Endothelial cell of umbilical vein (primary cell): ENCODE measurements at regions not wholly inside any gene's neighbourhood (a gene's known extent, or its start where the extent isn't known, plus 50 kb on each side); places are given as distances from the start of the nearest gene placed in this dataset.

Source experiments
- BruUV-seq: library from RNA; stranded (reverse); fragments of 400-500 nt; replicated peaks from 2 replicates; lab custom pipeline; 2021; lab: Mats Ljungman, UMichigan
- CTCF ChIA-PET: fragments of 300-600, 350-600 bp; sonication (Branson Sonifier 250); formaldehyde crosslinking; loops from one replicate; lab custom pipeline; 2021; ENCODE audit warnings: antibody characterized with exemption, inconsistent platforms; lab: Charles Lee
- POLR2A ChIA-PET: fragments of 300-600, 350-600 bp; sonication (Branson Sonifier 250); formaldehyde crosslinking; loops from one replicate; lab custom pipeline; 2021; ENCODE audit warnings: antibody characterized with exemption, inconsistent platforms; lab: Charles Lee
- DNase-seq: peaks from one replicate; pipeline ENCODE4 v3.0.0-alpha.2; 2011; ENCODE audit warnings: low read depth, low spot score
- FAIRE-seq: peaks from 2 replicates; lab custom pipeline; 2011; peaks lifted over from hg19 to GRCh38; lab: Jason Lieb, UNC
- H2AFZ ChIP-seq: 2 replicates; pipeline ENCODE4 v1.6.0; 2012; ENCODE audit warnings: low read depth, low read length, control low read depth, inconsistent platforms
- H3K27ac ChIP-seq: 2 replicates; pipeline ENCODE4 v1.5.1; 2011; ENCODE audit warnings: low read depth, mild to moderate bottlenecking, control low read depth, low read length, moderate library complexity; ENCODE audit not compliant: insufficient read depth
- H3K27me3 ChIP-seq, 2 experiments: 2 replicates each; pipeline versions ENCODE4 v1.6.0 to v1.6.1; 2011; ENCODE audit warnings: low read length in 2 of 2, mixed read lengths in 1 of 2; ENCODE audit not compliant: control insufficient read depth in 2 of 2, insufficient read depth in 2 of 2
- H3K36me3 ChIP-seq, 2 experiments: 2 replicates in 1 of 2; 3 replicates in 1 of 2; pipeline ENCODE4 v1.5.1; 2011; ENCODE audit warnings: low read length in 2 of 2, mild to moderate bottlenecking in 1 of 2, moderate library complexity in 1 of 2; ENCODE audit not compliant: control insufficient read depth in 2 of 2, insufficient read depth in 2 of 2; ENCODE audit errors: extremely low read depth in 1 of 2
- H3K4me1 ChIP-seq: 3 replicates; pipeline ENCODE4 v1.5.1; 2011; ENCODE audit warnings: mild to moderate bottlenecking, low read length; ENCODE audit not compliant: control insufficient read depth, insufficient read depth; ENCODE audit errors: extremely low read depth
- H3K4me2 ChIP-seq: 2 replicates; pipeline ENCODE4 v1.6.1; 2011; ENCODE audit warnings: low read length, control low read depth, mixed read lengths; ENCODE audit not compliant: insufficient read depth
- H3K4me3 ChIP-seq, 3 experiments: fragments of 200-600 bp in 1 of 3; sonication (generic), shearing (Covaris generic) in 1 of 3; replicated peaks in 1 of 3; 2 replicates each; pipeline ENCODE4 v1.5.1; 2011 to 2016; ENCODE audit warnings: control low read depth in 3 of 3, low read length in 3 of 3, mild to moderate bottlenecking in 2 of 3, inconsistent platforms in 1 of 3, low read depth in 1 of 3, moderate library complexity in 1 of 3; ENCODE audit not compliant: insufficient read depth in 1 of 3
- H3K79me2 ChIP-seq: 2 replicates; pipeline ENCODE4 v1.6.0; 2012; ENCODE audit warnings: low read length, inconsistent platforms; ENCODE audit not compliant: control insufficient read depth, insufficient read depth
- H3K9ac ChIP-seq: replicated peaks from 2 replicates; pipeline ENCODE3; 2011; ENCODE audit warnings: low read length, control low read depth; ENCODE audit not compliant: insufficient read depth; ENCODE audit errors: extremely low read depth
- H3K9me1 ChIP-seq: replicated peaks from 3 replicates; pipeline ENCODE4 v1.6.0; 2011; ENCODE audit warnings: mild to moderate bottlenecking, low read length; ENCODE audit not compliant: control insufficient read depth, insufficient read depth; ENCODE audit errors: extremely low read depth
- H3K9me3 ChIP-seq: replicated peaks from 2 replicates; pipeline ENCODE4 v1.5.1; 2012; ENCODE audit warnings: low read length, inconsistent platforms; ENCODE audit not compliant: control insufficient read depth, insufficient read depth
- H4K20me1 ChIP-seq: replicated peaks from 2 replicates; pipeline ENCODE3; 2011; ENCODE audit warnings: mild to moderate bottlenecking, low read length; ENCODE audit not compliant: control insufficient read depth, insufficient read depth; ENCODE audit errors: extremely low read depth
- EZH2 ChIP-seq: IDR thresholded peaks from 2 replicates; pipeline ENCODE4 v1.6.1; 2012; ENCODE audit warnings: borderline replicate concordance, low read depth, mild to moderate bottlenecking, moderate library complexity, low read length, inconsistent platforms; ENCODE audit not compliant: severe bottlenecking
- FOS ChIP-seq: IDR thresholded peaks from 2 replicates; pipeline ENCODE4 v1.6.1; 2011; ENCODE audit warnings: mild to moderate bottlenecking, low read length, moderate library complexity, borderline replicate concordance; ENCODE audit not compliant: insufficient read depth
- GATA2 ChIP-seq: IDR thresholded peaks from 2 replicates; pipeline ENCODE4 v1.7.0; 2011; ENCODE audit warnings: low read depth, mild to moderate bottlenecking, moderate library complexity, mixed read lengths, low read length; ENCODE audit not compliant: insufficient read length, insufficient read depth
- JUN ChIP-seq: IDR thresholded peaks from 2 replicates; pipeline ENCODE4 v1.6.1; 2011; ENCODE audit warnings: borderline replicate concordance, low read depth; ENCODE audit not compliant: insufficient read length, insufficient read depth
- MAX ChIP-seq: IDR thresholded peaks from 2 replicates; pipeline ENCODE4 v1.6.1; 2011; ENCODE audit not compliant: insufficient read depth, insufficient read length
- MYC ChIP-seq: IDR thresholded peaks from one replicate; pipeline ENCODE4 v1.6.1; 2011; ENCODE audit warnings: mild to moderate bottlenecking, low read depth, low read length
- POLR2A ChIP-seq: IDR thresholded peaks from 2 replicates; pipeline ENCODE4 v1.6.1; 2012; ENCODE audit warnings: low read depth, mild to moderate bottlenecking, control low read depth, low read length
- POLR2AphosphoS5 ChIP-seq: IDR thresholded peaks from 2 replicates; pipeline ENCODE4 v1.6.1; 2012; ENCODE audit warnings: low read depth, mild to moderate bottlenecking, control low read depth, low read length, moderate library complexity; ENCODE audit not compliant: insufficient read depth
- dilution Hi-C: fragments of 300-500 bp; cut with MboI; formaldehyde crosslinking; loops from one replicate; pipeline ENCODE4 v1.15.0; 2019; ENCODE audit warnings: low sequenced_read_pairs; ENCODE audit not compliant: extremely low pct_ligation_motif_present
- intact Hi-C: fragments of 100-400 bp; cut with micrococcal nuclease; formaldehyde crosslinking; loops from one replicate; pipeline ENCODE4 v1.10.0; 2022
- TF ChIP-seq, protein P1 (sequence below), 2 donors: IDR thresholded peaks; 1 replicate in 1 of 2; 2 replicates in 1 of 2; pipeline ENCODE4 v1.5.1; 2011; ENCODE audit warnings: low read length in 2 of 2, mild to moderate bottlenecking in 2 of 2, moderate library complexity in 2 of 2, control low read depth in 1 of 2, inconsistent platforms in 1 of 2, low read depth in 1 of 2; ENCODE audit not compliant: insufficient read depth in 1 of 2; ENCODE audit errors: extremely low read depth in 1 of 2

GRCh38 chr2:2389215-2389614 lies 58.1 kb upstream of the MYT1L start:
- dilution Hi-C loops = no loop called here

More at GRCh38 chr2:2389215-2389614, 58.1 kb upstream of the MYT1L start:
- intact Hi-C loops = no loop called here
- no peaks in the 10 kb centered on the region for H3K36me3 ChIP-seq
- TF ChIP-seq FOS (no peak), MAX (no peak), EZH2 (no peak), JUN (no peak), GATA2 (no peak), MYC (no peak), POLR2AphosphoS5 (no peak), POLR2A (no peak)
- TF ChIP-seq, protein P1, sequence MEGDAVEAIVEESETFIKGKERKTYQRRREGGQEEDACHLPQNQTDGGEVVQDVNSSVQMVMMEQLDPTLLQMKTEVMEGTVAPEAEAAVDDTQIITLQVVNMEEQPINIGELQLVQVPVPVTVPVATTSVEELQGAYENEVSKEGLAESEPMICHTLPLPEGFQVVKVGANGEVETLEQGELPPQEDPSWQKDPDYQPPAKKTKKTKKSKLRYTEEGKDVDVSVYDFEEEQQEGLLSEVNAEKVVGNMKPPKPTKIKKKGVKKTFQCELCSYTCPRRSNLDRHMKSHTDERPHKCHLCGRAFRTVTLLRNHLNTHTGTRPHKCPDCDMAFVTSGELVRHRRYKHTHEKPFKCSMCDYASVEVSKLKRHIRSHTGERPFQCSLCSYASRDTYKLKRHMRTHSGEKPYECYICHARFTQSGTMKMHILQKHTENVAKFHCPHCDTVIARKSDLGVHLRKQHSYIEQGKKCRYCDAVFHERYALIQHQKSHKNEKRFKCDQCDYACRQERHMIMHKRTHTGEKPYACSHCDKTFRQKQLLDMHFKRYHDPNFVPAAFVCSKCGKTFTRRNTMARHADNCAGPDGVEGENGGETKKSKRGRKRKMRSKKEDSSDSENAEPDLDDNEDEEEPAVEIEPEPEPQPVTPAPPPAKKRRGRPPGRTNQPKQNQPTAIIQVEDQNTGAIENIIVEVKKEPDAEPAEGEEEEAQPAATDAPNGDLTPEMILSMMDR (IDR thresholded peaks at IDR 0.05; ENCODE audit: extremely low read depth in 1 of 2, insufficient read depth in 1 of 2, low read depth in 1 of 2, low read length in 2 of 2) = no peak
- peaks cover 2% of the 10 kb centered on the region for H3K9me3 ChIP-seq
- H3K79me2 ChIP-seq = no peaks in the 10 kb centered on the region
- H3K27ac ChIP-seq = no peak overlapping the region
- no peak for FAIRE-seq
- BruUV-seq = no TSS peak
- H3K4me3 ChIP-seq = no peak overlapping the region
- no peaks in the 10 kb centered on the region for H3K4me1 ChIP-seq
- H3K9me1 ChIP-seq = no peaks in the 10 kb centered on the region
- no peak overlapping the region for H3K4me2 ChIP-seq
- H2AFZ ChIP-seq = no peak overlapping the region
- no peaks in the 10 kb centered on the region for H3K27me3 ChIP-seq
- H3K9ac ChIP-seq = no peak overlapping the region
- CTCF ChIA-PET = no interaction called here
- DNase-seq = no peak
- no peaks in the 10 kb centered on the region for H4K20me1 ChIP-seq
- POLR2A ChIA-PET = no interaction called here
